ENCODE measurements at regions not wholly inside any gene's neighbourhood (a gene's known extent, or its start where the extent isn't known, plus 50 kb on each side); places are given as distances from the start of the nearest gene placed in this dataset.

DNA sequence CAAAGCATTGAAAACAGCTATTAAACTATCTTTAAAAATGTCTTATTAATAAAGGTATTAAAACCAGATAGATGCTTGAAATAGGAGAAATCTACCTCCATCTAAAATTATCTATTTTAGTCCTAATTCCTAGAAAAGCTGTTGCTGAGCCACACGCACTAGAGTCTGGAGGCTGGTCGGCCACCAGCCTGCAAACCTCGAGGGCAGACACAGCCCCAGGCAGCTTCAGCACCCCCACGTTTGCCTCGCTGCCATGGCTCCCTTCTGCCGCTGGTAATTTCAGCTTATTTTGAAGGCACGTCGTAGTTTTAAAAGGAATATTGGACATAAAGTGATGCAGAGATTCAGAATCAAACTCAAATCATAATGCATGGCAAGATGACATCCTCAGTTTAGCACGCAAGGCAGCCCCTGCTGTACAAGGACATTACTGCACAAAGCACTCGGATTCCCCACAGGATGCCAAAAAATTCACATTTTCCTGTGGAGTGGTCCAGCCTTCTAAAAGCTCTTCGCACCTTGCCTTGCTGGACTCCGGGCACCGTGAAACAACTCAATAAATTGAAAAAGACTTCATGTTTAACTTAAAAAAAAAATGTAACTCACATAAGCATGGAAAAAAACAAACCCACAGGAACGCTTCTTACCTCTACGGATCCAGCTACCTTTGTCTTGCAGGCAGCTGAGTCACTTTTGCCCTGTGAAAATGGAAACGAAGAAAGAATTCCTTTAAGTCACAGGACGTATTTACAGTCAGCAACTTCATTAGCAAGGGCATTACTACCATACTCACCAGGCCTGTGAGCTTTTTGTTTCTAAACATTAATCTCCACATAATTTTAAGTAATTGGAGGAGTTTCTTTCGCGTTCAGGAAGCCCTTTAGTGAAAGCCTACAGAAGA lies 143.4 kb upstream of the RPS6KA2 start:
- Histone ChIP-seq H3K27me3 (replicated peaks) (no peaks in the 10 kb centered on the region), H3K4me3 (ENCODE audit: low read depth, low read length) (no peak overlapping the region), H3K27ac (no peak overlapping the region), H3K36me3 (replicated peaks) (no peaks in the 10 kb centered on the region)
- DNase-seq = no peak
- peak; percentile 52 for TF ChIP-seq CTCF (IDR thresholded peaks at IDR 0.05; ENCODE audit: low read depth, low read length, missing control alignments)
- in situ Hi-C loops (cut with HindIII; ENCODE audit: low pct_ligation_motif_present, low sequenced_read_pairs) = no loop called here

DNA sequence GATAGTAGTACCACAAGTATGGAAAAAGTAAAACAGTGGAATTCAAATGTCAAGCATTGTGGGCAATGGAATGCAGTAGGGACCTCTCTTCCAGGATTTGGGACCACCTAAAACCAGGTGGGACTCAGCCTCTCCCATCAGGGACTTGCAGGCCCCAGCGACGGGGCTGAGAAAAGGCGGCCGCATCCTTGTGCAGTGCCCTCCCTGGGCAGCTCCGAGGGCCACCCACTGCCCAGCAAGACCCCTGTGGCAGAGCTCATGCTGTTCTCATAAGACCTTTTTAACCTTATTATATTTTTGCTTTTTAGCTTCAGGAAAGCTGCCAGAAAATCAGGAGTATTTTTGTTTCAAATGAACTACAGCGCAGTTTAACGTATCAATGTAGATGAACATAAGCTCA lies 142.6 kb upstream of the RPS6KA2 start:
- in situ Hi-C loops (cut with HindIII; ENCODE audit: low pct_ligation_motif_present, low sequenced_read_pairs) = no loop called here
- H3K4me3 ChIP-seq (ENCODE audit: low read depth, low read length) = no peak overlapping the region
- no peak for DNase-seq
- no peak for TF ChIP-seq CTCF (IDR thresholded peaks at IDR 0.05; ENCODE audit: low read depth, low read length, missing control alignments)
- no peak overlapping the region for H3K27ac ChIP-seq
- H3K27me3 ChIP-seq (replicated peaks) = no peaks in the 10 kb centered on the region
- H3K36me3 ChIP-seq (replicated peaks) = no peaks in the 10 kb centered on the region

GRCh38 chr6:166768761-166769160 lies 141.7 kb upstream of the RPS6KA2 start:
- H3K36me3 ChIP-seq (replicated peaks) = no peaks in the 10 kb centered on the region
- in situ Hi-C loops (cut with HindIII; ENCODE audit: low pct_ligation_motif_present, low sequenced_read_pairs) = no loop called here

DNA sequence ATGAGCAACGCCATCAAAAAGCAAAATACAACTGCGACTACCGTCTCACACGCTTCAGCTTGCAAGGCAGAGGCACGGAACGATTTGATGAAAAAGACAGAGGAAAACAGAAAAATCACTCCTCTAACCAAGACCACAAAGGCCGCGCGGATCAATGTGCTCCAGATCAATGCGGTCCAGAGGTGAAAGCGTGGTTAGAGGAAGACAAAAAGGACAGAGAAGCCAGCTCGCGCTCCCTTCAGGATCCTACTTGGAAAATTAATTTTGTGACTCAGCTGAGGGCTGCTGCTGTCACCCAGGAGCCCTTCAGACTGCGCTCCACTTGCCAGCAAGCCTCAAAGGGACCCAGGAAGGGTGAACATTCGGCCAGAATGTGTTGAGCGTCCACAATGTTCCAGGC lies 140.2 kb upstream of the RPS6KA2 start:
- Histone ChIP-seq H3K27ac (no peak overlapping the region), H3K27me3 (replicated peaks) (no peaks in the 10 kb centered on the region), H3K36me3 (replicated peaks) (no peaks in the 10 kb centered on the region), H3K4me3 (ENCODE audit: low read depth, low read length) (no peak overlapping the region)
- in situ Hi-C loops (cut with HindIII; ENCODE audit: low pct_ligation_motif_present, low sequenced_read_pairs) = no loop called here
- TF ChIP-seq CTCF (IDR thresholded peaks at IDR 0.05; ENCODE audit: low read depth, low read length, missing control alignments) = no peak
- DNase-seq = no peak

More at GRCh38 chr6:166768761-166769160, 141.7 kb upstream of the RPS6KA2 start:
- no peak overlapping the region for H3K4me3 ChIP-seq (ENCODE audit: low read depth, low read length)
- H3K27ac ChIP-seq = no peak overlapping the region
- no peak for DNase-seq
- no peak for TF ChIP-seq CTCF (IDR thresholded peaks at IDR 0.05; ENCODE audit: low read depth, low read length, missing control alignments)
- H3K27me3 ChIP-seq (replicated peaks) = no peaks in the 10 kb centered on the region

DNA sequence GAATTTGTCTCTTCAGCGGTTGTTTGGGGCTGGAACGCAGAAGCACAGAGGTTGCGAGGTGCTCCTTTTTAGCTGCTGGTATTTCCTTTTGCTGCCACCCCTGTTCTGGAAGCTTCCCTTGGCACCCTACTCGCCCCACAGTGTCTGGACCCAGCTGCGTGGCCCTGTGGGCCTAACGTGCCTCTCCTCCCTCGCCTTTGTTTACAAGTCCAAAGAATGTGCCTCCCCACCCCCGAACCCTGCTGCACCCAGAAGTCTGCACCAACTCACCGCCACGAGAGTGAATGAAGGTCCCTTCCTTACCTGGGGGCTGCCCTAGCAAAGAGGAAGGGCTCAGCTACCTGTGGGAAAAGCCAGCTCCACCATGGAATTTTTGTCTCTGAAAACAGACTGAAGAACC lies 139.7 kb upstream of the RPS6KA2 start:
- no peak overlapping the region for H3K27ac ChIP-seq
- in situ Hi-C loops (cut with HindIII; ENCODE audit: low pct_ligation_motif_present, low sequenced_read_pairs) = no loop called here
- DNase-seq = no peak
- no peaks in the 10 kb centered on the region for H3K36me3 ChIP-seq (replicated peaks)
- no peak overlapping the region for H3K4me3 ChIP-seq (ENCODE audit: low read depth, low read length)
- TF ChIP-seq CTCF (IDR thresholded peaks at IDR 0.05; ENCODE audit: low read depth, low read length, missing control alignments) = no peak
- H3K27me3 ChIP-seq (replicated peaks) = no peaks in the 10 kb centered on the region

GRCh38 chr6:166765234-166765541 lies 138.1 kb upstream of the RPS6KA2 start:
- no peak overlapping the region for H3K4me3 ChIP-seq (ENCODE audit: low read depth, low read length)
- TF ChIP-seq CTCF (IDR thresholded peaks at IDR 0.05; ENCODE audit: low read depth, low read length, missing control alignments) = no peak
- no peaks in the 10 kb centered on the region for H3K36me3 ChIP-seq (replicated peaks)
- no peak overlapping the region for H3K27ac ChIP-seq
- H3K27me3 ChIP-seq (replicated peaks) = no peaks in the 10 kb centered on the region
- in situ Hi-C loops (cut with HindIII; ENCODE audit: low pct_ligation_motif_present, low sequenced_read_pairs) = no loop called here
- DNase-seq = no peak
